GM12874 (cell line): ENCODE measurements at regions not wholly inside any gene's neighbourhood (a gene's known extent, or its start where the extent isn't known, plus 50 kb on each side); places are given as distances from the start of the nearest gene placed in this dataset.

Experiments used
- TF ChIP-seq, protein P1 (sequence below): IDR thresholded peaks from 2 replicates; pipeline ENCODE4 v1.5.1; 2011; ENCODE audit warnings: low read depth, mild to moderate bottlenecking, control low read depth, low read length, moderate library complexity; ENCODE audit not compliant: insufficient read depth

DNA sequence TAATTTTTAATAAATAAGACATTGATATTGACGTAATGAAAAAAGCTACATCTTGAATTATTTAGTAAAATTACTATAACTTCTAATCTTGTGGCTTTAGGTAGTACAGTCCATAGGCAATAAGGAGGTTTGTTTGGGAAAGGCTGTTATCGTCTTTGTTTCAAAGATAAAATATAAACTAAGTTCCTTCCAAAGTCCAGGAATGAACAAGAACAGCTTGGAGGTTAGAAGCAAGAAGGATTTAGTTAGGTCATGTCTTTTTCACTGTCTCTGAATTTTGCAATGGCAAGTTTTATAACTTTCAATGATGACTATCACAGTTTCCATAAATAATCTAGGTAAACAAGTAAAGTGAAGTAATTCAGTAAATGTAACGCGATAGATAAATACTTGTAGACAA, 106.9 kb upstream of the OLFM3 start:
- TF ChIP-seq, protein P1, sequence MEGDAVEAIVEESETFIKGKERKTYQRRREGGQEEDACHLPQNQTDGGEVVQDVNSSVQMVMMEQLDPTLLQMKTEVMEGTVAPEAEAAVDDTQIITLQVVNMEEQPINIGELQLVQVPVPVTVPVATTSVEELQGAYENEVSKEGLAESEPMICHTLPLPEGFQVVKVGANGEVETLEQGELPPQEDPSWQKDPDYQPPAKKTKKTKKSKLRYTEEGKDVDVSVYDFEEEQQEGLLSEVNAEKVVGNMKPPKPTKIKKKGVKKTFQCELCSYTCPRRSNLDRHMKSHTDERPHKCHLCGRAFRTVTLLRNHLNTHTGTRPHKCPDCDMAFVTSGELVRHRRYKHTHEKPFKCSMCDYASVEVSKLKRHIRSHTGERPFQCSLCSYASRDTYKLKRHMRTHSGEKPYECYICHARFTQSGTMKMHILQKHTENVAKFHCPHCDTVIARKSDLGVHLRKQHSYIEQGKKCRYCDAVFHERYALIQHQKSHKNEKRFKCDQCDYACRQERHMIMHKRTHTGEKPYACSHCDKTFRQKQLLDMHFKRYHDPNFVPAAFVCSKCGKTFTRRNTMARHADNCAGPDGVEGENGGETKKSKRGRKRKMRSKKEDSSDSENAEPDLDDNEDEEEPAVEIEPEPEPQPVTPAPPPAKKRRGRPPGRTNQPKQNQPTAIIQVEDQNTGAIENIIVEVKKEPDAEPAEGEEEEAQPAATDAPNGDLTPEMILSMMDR: no peak

DNA sequence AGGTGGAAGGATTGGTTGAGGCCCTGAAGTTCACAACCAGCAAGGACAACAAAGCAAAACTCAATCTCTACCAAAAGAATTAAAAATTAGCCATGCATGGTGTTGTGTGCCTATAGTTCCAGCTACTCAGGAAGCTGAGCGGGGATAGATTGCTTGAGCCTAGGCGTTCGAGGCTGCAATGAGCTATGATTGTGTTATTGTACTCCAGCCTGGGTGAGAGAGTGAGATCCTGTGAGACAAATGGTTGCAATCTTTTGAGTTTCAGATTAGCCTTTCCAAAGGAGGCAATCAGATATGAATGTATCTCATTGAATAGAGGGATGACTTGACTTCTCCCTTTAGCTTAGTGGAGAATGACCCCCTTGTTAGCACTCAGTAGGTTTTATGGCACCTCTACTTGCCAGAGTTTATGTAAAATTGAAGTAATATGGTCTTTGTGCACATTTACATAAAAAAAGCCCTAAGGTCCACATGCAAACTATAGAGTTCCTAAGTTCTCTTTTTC, 105.6 kb upstream of the OLFM3 start:
- TF ChIP-seq, protein P1: no peak

DNA sequence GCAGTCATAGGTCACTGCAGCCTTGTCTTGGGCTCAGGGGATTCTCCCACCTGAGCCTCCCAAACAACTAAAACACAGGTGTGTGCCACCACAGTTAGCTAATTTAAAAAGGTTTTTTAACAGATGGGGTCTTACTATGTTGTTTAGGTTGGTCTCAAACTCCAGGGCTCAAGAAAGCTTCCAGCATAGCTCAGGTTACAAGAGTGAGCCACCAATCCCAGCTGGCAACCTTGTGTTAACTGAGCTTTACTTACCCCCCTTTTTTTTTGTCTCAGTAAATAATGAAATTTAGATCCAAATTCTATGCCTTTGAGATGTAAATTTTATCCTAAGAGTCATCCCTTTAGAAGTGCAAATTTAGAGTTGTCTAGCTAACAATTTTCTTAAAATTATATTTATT, 103.9 kb upstream of the OLFM3 start:
- TF ChIP-seq, protein P1: no peak

DNA sequence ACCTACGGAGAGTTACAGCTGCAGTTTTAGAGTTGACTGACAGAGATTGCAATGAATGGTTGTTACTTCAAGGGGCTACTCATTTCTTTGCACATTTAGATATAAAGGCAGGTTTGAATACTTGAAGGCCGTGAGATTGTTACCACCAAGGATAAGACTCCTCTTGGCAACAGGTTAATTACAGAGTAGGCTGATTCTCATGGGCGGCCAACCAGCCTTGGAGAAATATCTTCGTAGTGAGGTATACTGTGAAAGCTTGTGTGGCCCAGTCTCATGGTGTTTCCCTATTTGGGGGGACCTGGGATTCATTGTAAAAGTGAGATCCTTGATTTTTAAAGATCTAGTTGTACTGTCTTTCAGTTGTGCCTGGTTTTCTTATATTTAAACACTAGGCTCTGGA, 103.2 kb upstream of the OLFM3 start:
- TF ChIP-seq, protein P1: no peak

DNA sequence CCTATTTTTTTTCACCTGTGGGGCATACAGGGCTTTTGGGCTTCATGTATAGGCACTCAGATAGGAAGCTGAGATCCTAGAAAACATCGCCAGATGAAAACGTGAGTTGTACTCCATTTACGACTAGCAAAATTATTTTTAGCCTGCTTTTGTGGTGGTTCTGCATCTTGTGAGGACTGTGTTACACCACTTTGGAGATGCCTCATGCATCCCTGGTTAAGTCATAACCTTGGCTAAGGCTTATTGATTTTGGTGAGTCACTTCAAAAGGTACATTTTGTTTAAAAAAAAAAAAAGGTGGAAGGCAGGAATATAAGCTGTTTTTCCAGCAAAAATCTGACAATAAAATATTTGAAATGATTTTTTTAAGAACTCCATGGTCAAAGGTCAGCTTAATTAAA, 101.8 kb upstream of the OLFM3 start:
- TF ChIP-seq, protein P1: no peak

DNA sequence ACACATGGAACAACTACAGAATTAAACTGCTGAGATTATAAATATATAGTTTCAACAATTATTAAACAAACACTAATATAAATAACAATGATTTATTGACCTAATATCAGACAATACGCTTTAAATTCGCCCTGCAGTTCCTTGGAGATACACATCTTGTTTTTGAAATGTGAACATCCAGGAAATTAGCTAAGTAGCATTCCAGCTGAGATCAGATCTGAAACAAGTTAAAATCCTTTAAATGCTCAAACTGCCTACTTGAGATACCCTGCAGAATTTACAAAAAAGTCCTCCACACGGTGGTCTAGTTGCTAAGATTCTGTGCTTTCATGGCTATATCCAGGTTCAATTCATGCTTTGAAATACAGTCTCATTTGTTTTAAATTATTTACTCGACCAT, 101.4 kb upstream of the OLFM3 start:
- TF ChIP-seq, protein P1: no peak

DNA sequence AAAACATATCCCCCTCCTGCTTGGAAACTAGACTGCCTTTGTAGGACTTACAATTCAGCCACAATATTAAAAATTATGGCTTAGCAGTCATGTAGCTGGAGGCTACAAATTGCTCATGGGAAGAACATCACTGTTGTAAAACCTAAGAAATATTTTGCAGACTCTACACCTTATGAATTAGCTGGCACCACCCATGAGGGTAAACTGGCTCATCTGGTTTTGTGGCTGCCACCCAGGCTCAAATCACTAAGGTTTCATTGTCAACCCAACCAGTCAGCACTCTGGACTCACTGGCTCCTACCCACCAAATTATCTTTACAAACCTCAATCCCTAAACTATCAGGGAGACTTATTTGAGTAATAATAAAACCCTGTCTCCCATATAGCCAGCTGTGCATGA, 100.7 kb upstream of the OLFM3 start:
- TF ChIP-seq, protein P1: no peak
